Mesendoderm (in vitro differentiated cells): ENCODE measurements at regions not wholly inside any gene's neighbourhood (a gene's known extent, or its start where the extent isn't known, plus 50 kb on each side); places are given as distances from the start of the nearest gene placed in this dataset.
A peak's percentile ranks its signal among the peaks of the same experiment; 100 is the strongest.

Experiments
- DNase-seq: peaks from one replicate; pipeline ENCODE4 v3.0.0; 2013
- H2AK5ac ChIP-seq: 2 replicates; pipeline ENCODE4 v1.6.1; 2013; ENCODE audit warnings: low read length, inconsistent platforms
- H2BK120ac ChIP-seq: 2 replicates; pipeline ENCODE4 v1.6.1; 2013; ENCODE audit warnings: low read depth, mild to moderate bottlenecking, low read length, moderate library complexity, mixed read lengths
- H2BK15ac ChIP-seq: replicated peaks from 2 replicates; pipeline ENCODE4 v1.6.1; 2013; ENCODE audit warnings: low read depth, mild to moderate bottlenecking, moderate library complexity
- H2BK5ac ChIP-seq: 2 replicates; pipeline ENCODE4 v1.6.1; 2013; ENCODE audit warnings: low read length, inconsistent platforms
- H3K18ac ChIP-seq: 2 replicates; pipeline ENCODE4 v1.6.1; 2013; ENCODE audit warnings: mild to moderate bottlenecking, low read length, mixed read lengths
- H3K23ac ChIP-seq: one replicate; pipeline ENCODE4 v1.6.1; 2013; ENCODE audit warnings: low read length
- H3K27ac ChIP-seq: 2 replicates; pipeline ENCODE4 v1.5.1; 2013; ENCODE audit warnings: low read depth, mild to moderate bottlenecking, inconsistent platforms, low read length, moderate library complexity
- H3K27me3 ChIP-seq: 2 replicates; pipeline ENCODE4 v1.6.1; 2013; ENCODE audit warnings: low read length, control low read depth, mild to moderate bottlenecking, inconsistent platforms; ENCODE audit not compliant: insufficient read depth, poor library complexity
- H3K36me3 ChIP-seq: 2 replicates; pipeline ENCODE4 v1.6.1; 2013; ENCODE audit warnings: low read length, inconsistent platforms; ENCODE audit not compliant: control insufficient read depth, insufficient read depth
- H3K4ac ChIP-seq: one replicate; pipeline ENCODE4 v1.6.1; 2013; ENCODE audit warnings: low read depth, mild to moderate bottlenecking, low read length, moderate library complexity
- H3K4me1 ChIP-seq: 2 replicates; pipeline ENCODE4 v1.6.1; 2013; ENCODE audit warnings: low read depth, low read length, inconsistent platforms; ENCODE audit not compliant: control insufficient read depth
- H3K4me2 ChIP-seq: 2 replicates; pipeline ENCODE4 v1.6.1; 2013; ENCODE audit warnings: low read length
- H3K4me3 ChIP-seq: 2 replicates; pipeline ENCODE4 v1.5.1; 2013; ENCODE audit warnings: mild to moderate bottlenecking, low read length
- H3K56ac ChIP-seq: one replicate; pipeline ENCODE4 v1.6.1; 2013; ENCODE audit warnings: low read length
- H3K79me1 ChIP-seq: 2 replicates; pipeline ENCODE4 v1.6.1; 2013; ENCODE audit warnings: low read length, inconsistent platforms
- H3K79me2 ChIP-seq: 2 replicates; pipeline ENCODE4 v1.6.1; 2013; ENCODE audit warnings: mild to moderate bottlenecking, low read length; ENCODE audit not compliant: control insufficient read depth, insufficient read depth
- H3K9ac ChIP-seq: 2 replicates; pipeline ENCODE4 v1.6.1; 2013; ENCODE audit warnings: low read length, inconsistent platforms
- H4K5ac ChIP-seq: one replicate; pipeline ENCODE4 v1.6.1; 2013; ENCODE audit warnings: low read length
- H4K8ac ChIP-seq: one replicate; pipeline ENCODE4 v1.6.1; 2013; ENCODE audit warnings: low read depth, mild to moderate bottlenecking, control low read depth, low read length, moderate library complexity
- whole genome bisulfite sequencing: extraction: QIAGEN DNeasy Blood & Tissue Kit; methylation state at CpG from one replicate; pipeline ENCODE4 v1.1.7; 2013; ENCODE audit warnings: low lambda C conversion rate, missing lambda C conversion rate; ENCODE audit not compliant: insufficient coverage; ENCODE audit errors: extremely low coverage; 5-methylcytosine and 5-hydroxymethylcytosine counted together

DNA sequence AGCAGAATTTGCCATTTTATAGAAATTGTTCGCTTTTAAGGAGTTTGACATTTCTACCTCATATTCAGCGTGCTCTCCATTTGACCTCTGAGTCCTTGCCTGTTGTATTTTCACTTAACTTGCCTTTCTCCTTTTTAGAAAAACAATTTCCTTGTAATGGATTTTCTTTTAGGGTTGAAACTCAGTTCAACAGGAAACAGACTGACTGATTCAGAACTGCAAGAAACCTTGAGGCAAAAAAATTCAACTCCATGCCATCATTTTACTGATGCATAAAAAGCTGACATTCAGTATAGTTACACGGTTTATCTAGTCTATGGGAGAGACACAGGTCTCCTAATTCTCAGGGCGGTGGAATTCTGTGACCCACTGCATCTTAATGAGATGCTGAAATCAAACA is 59.8 kb downstream of the MRPS30 start:
- Histone ChIP-seq H4K5ac (no peak overlapping the region), H3K4ac (no peak overlapping the region), H3K27me3 (no peaks in the 10 kb centered on the region), H2BK5ac (no peak overlapping the region), H4K8ac (no peak overlapping the region), H3K27ac (no peak overlapping the region), H3K4me3 (no peak overlapping the region), H2BK15ac (no peak overlapping the region), H2BK120ac (no peak overlapping the region), H3K79me1 (no peaks in the 10 kb centered on the region), H3K9ac (no peak overlapping the region), H3K4me2 (no peak overlapping the region), H3K4me1 (no peaks in the 10 kb centered on the region), H3K18ac (no peak overlapping the region), H3K79me2 (no peaks in the 10 kb centered on the region), H3K36me3 (no peaks in the 10 kb centered on the region), H3K23ac (no peak overlapping the region), H3K56ac (no peak overlapping the region), H2AK5ac (no peak overlapping the region)
- WGBS: no CpG with 5 or more reads among the region's 4 CpGs
- DNase-seq: no peak

DNA sequence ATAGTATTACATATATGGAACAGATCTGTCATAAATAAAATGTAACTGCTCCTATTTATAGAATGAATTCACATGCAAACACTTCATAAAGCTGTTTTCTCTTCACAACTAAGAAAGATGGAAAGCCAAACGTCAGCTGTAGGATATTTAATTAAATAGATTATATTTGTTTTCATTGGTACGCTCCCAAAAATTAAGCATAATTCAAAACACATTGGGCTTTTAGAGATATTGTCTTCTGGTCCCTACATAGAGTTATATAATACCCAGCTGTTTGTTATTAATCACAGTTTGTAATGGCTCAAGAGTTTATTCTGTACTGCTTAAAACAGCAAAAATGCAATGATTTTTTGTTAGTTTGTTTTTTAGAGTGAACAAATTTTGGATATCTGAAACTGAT is 61.2 kb downstream of the MRPS30 start:
- Histone ChIP-seq H3K9ac (no peak overlapping the region), H2BK120ac (no peak overlapping the region), H3K18ac (no peak overlapping the region), H2BK5ac (no peak overlapping the region), H3K4me2 (no peak overlapping the region), H3K79me1 (no peaks in the 10 kb centered on the region), H2AK5ac (no peak overlapping the region), H3K4me1 (no peaks in the 10 kb centered on the region), H3K4me3 (no peak overlapping the region), H3K56ac (no peak overlapping the region), H3K27me3 (no peaks in the 10 kb centered on the region), H3K27ac (no peak overlapping the region), H2BK15ac (no peak overlapping the region), H3K23ac (no peak overlapping the region), H3K79me2 (no peaks in the 10 kb centered on the region), H3K36me3 (no peaks in the 10 kb centered on the region), H3K4ac (no peak overlapping the region), H4K8ac (no peak overlapping the region), H4K5ac (no peak overlapping the region)
- no CpG with 5 or more reads among the region's 2 CpGs for WGBS
- DNase-seq: no peak

DNA sequence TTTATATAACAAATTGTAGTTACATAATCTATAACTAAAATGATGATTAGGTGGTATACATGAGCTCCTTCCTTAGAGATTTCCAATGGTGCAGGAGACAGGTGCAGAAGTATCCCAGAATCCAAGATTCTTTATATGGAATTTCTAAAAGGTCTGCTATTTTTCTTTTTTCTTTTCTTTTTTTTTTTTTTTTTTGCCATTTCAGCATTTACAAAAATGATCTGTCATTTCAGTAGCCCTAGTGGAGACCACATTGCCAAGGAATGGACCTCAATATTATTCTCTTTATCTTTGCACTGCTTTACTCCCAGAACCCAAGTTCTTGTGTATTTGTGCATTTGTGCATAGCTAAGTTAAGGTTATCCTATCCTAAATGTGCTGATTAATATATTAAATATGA is 61.7 kb downstream of the MRPS30 start:
- no peaks in the 10 kb centered on the region for H3K36me3 ChIP-seq
- H3K23ac ChIP-seq: no peak overlapping the region
- H2BK120ac ChIP-seq: no peak overlapping the region
- H2BK15ac ChIP-seq: no peak overlapping the region
- no peak overlapping the region for H3K4me3 ChIP-seq
- no peak overlapping the region for H4K5ac ChIP-seq
- H2BK5ac ChIP-seq: no peak overlapping the region
- no peak overlapping the region for H3K9ac ChIP-seq
- H3K4ac ChIP-seq: no peak overlapping the region
- DNase-seq: no peak
- H3K27me3 ChIP-seq: no peaks in the 10 kb centered on the region
- H3K4me1 ChIP-seq: no peaks in the 10 kb centered on the region
- H3K27ac ChIP-seq: no peak overlapping the region
- no peak overlapping the region for H3K4me2 ChIP-seq
- no peak overlapping the region for H4K8ac ChIP-seq
- H2AK5ac ChIP-seq: no peak overlapping the region
- no peaks in the 10 kb centered on the region for H3K79me2 ChIP-seq
- H3K79me1 ChIP-seq: no peaks in the 10 kb centered on the region
- H3K18ac ChIP-seq: no peak overlapping the region
- H3K56ac ChIP-seq: no peak overlapping the region

DNA sequence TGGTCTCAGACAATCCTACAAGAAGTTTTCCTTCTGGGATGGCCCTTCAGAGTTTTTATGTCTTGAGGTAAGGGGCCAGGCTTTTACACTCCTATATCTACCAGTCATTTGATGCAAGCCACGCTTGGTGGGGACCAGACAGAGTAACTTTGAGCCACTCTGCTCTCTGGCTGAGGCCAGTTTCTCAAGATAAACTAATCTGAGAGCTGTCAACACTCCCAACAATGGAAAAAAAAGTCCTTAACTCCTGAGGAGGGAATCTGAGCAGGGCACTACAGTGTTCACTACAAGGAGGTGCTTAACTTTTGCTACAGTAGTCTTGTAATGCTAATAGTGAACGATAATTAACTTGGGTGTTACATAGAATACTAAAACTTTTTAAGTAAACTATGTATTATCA is 62.7 kb downstream of the MRPS30 start:
- Histone ChIP-seq H3K79me1 (no peaks in the 10 kb centered on the region), H2AK5ac (no peak overlapping the region), H3K23ac (no peak overlapping the region), H4K8ac (no peak overlapping the region), H3K18ac (no peak overlapping the region), H3K4me1 (no peaks in the 10 kb centered on the region), H3K4ac (no peak overlapping the region), H3K9ac (no peak overlapping the region), H3K36me3 (no peaks in the 10 kb centered on the region), H3K79me2 (no peaks in the 10 kb centered on the region), H3K4me3 (no peak overlapping the region), H2BK15ac (no peak overlapping the region), H2BK120ac (no peak overlapping the region), H3K56ac (no peak overlapping the region), H3K27ac (no peak overlapping the region), H2BK5ac (no peak overlapping the region), H4K5ac (no peak overlapping the region), H3K4me2 (no peak overlapping the region), H3K27me3 (no peaks in the 10 kb centered on the region)
- no CpG with 5 or more reads among the region's 2 CpGs for WGBS
- DNase-seq: peak; percentile 3

DNA sequence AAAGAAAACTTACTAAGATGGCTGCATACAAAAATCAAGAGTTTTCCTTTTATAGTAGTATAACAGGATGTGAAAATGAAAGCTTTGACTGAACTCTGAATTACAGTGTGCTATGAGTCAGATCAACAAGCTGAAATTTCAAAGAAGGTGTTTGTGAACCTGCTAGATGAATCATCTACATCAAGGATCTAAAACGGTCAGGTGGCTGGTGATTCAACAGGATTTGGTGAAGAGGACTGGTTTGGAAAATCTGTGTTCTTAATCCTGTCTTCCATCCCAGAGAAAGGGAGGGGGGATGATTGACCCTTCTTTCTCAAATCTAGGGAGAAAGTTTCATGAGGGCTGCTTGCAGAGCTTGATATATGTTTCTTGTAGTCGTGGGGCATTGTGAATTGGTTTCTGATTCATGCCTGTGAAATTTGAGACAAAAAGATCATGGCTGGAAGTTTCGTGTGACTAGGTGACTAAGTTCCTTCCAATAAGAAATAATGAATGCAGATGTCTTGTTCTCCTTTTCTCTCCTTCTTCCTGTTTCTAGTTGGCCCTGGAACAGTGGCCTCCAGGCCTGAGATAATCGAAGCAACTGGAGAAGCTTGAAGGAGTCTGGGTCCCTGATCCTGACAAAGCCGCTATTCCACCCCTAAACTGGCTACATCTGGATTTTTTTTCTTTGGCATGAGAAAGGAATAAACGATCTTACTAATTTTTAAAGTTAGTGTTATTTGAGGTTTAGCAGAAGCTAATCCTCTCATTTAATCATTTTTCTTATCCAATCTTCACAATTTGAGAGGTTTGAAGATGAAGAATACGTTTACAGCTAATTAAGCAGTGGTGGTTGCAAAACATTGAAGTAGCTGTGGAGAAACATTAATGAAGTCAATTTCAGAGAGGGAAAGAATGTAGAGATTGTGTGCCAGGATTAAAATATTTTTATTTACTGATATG is 67.2 kb downstream of the MRPS30 start:
- Histone ChIP-seq H3K79me2 (no peaks in the 10 kb centered on the region), H3K23ac (no peak overlapping the region), H2BK120ac (no peak overlapping the region), H3K4me1 (no peaks in the 10 kb centered on the region), H4K8ac (no peak overlapping the region), H3K9ac (no peak overlapping the region), H4K5ac (no peak overlapping the region), H3K36me3 (no peaks in the 10 kb centered on the region), H2AK5ac (no peak overlapping the region), H3K4me3 (no peak overlapping the region), H3K4me2 (no peak overlapping the region), H3K79me1 (no peaks in the 10 kb centered on the region), H2BK5ac (no peak overlapping the region), H3K4ac (no peak overlapping the region), H3K27me3 (no peaks in the 10 kb centered on the region), H3K27ac (no peak overlapping the region), H2BK15ac (no peak overlapping the region), H3K56ac (no peak overlapping the region), H3K18ac (no peak overlapping the region)
- DNase-seq: peak; percentile 20
- WGBS: no CpG with 5 or more reads among the region's 7 CpGs

DNA sequence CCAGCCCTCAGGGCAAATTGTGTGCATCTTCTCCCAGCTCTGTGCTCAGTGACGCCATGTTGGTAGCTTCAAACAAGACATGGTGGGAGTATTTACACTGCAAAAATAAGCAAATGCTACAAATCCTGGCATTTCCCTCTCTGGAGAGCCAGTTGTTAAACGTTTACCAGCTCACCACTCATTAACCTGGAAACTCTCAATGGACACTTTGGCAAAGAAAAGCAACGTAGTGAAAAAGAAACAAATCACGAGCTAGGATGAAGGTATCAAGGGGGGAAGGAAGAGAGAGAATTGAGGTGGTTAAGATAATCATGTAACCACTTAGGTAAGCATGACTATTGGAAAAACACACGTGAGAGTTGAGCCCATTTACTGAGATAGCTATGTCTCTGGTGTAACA is 72.5 kb downstream of the MRPS30 start:
- DNase-seq: no peak
- Histone ChIP-seq H3K4me2 (no peak overlapping the region), H3K9ac (no peak overlapping the region), H3K18ac (no peak overlapping the region), H3K27ac (no peak overlapping the region), H3K27me3 (no peaks in the 10 kb centered on the region), H3K4ac (no peak overlapping the region), H3K79me2 (no peaks in the 10 kb centered on the region), H3K4me1 (no peaks in the 10 kb centered on the region), H2BK120ac (no peak overlapping the region), H4K8ac (no peak overlapping the region), H2AK5ac (no peak overlapping the region), H4K5ac (no peak overlapping the region), H3K4me3 (no peak overlapping the region), H2BK15ac (no peak overlapping the region), H3K79me1 (no peaks in the 10 kb centered on the region), H3K23ac (no peak overlapping the region), H3K36me3 (no peaks in the 10 kb centered on the region), H3K56ac (no peak overlapping the region), H2BK5ac (no peak overlapping the region)
- WGBS: no CpG with 5 or more reads among the region's 5 CpGs
